ENCODE measurements at regions not wholly inside any gene's neighbourhood (a gene's known extent, or its start where the extent isn't known, plus 50 kb on each side); places are given as distances from the start of the nearest gene placed in this dataset.

DNA sequence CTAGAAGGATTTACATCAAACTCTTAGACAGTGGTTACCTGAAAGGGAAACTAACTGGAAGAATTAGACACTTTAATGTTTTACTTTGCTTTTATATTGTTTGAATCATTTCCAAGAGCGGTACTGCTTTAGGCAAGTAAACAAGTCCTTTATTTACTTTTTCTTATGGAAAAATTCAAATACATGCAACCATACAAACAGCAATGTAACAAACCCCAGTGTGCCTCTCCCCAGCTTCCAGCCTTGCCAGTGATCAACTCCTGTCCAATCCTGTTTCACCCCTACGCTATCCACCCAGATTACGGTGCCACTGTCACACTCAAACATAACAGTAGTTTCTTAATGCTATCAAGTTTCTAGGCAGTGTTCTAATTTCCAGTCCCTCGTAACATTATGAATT lies 85.9 kb downstream of the C16orf95 start:
- no peaks in the 10 kb centered on the region for H3K36me3 Mint-ChIP-seq
- H3K4me3 Mint-ChIP-seq = no peak overlapping the region
- DNase-seq (ENCODE audit: low spot score) (no peak), ATAC-seq (no peak)
- no peak for TF ChIP-seq ESRRA (CRISPR knock-in tag; IDR thresholded peaks at IDR 0.05; ENCODE audit: borderline replicate concordance)
- TF ChIP-seq HMGA2 (CRISPR knock-in tag; IDR thresholded peaks at IDR 0.05) = no peak
- TF ChIP-seq, protein P1, sequence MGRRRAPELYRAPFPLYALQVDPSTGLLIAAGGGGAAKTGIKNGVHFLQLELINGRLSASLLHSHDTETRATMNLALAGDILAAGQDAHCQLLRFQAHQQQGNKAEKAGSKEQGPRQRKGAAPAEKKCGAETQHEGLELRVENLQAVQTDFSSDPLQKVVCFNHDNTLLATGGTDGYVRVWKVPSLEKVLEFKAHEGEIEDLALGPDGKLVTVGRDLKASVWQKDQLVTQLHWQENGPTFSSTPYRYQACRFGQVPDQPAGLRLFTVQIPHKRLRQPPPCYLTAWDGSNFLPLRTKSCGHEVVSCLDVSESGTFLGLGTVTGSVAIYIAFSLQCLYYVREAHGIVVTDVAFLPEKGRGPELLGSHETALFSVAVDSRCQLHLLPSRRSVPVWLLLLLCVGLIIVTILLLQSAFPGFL (CRISPR knock-in tag; IDR thresholded peaks at IDR 0.05; ENCODE audit: borderline replicate concordance) = no peak
- no peak for TF ChIP-seq CBFB (CRISPR knock-in tag; IDR thresholded peaks at IDR 0.05; ENCODE audit: low read depth)
- TF ChIP-seq, protein P2, sequence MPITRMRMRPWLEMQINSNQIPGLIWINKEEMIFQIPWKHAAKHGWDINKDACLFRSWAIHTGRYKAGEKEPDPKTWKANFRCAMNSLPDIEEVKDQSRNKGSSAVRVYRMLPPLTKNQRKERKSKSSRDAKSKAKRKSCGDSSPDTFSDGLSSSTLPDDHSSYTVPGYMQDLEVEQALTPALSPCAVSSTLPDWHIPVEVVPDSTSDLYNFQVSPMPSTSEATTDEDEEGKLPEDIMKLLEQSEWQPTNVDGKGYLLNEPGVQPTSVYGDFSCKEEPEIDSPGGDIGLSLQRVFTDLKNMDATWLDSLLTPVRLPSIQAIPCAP (CRISPR knock-in tag; IDR thresholded peaks at IDR 0.05) = no peak
- no peak for TF ChIP-seq NFYB (CRISPR knock-in tag; conservative IDR thresholded peaks at IDR 0.05; ENCODE audit: low read depth)
- TF ChIP-seq FOXJ3 (CRISPR knock-in tag; IDR thresholded peaks at IDR 0.05; ENCODE audit: borderline replicate concordance) = no peak
- TF ChIP-seq NFATC4 (CRISPR knock-in tag; IDR thresholded peaks at IDR 0.05) = no peak
- TF ChIP-seq EMX1 (CRISPR knock-in tag; IDR thresholded peaks at IDR 0.05) = no peak
- TF ChIP-seq, protein P3, sequence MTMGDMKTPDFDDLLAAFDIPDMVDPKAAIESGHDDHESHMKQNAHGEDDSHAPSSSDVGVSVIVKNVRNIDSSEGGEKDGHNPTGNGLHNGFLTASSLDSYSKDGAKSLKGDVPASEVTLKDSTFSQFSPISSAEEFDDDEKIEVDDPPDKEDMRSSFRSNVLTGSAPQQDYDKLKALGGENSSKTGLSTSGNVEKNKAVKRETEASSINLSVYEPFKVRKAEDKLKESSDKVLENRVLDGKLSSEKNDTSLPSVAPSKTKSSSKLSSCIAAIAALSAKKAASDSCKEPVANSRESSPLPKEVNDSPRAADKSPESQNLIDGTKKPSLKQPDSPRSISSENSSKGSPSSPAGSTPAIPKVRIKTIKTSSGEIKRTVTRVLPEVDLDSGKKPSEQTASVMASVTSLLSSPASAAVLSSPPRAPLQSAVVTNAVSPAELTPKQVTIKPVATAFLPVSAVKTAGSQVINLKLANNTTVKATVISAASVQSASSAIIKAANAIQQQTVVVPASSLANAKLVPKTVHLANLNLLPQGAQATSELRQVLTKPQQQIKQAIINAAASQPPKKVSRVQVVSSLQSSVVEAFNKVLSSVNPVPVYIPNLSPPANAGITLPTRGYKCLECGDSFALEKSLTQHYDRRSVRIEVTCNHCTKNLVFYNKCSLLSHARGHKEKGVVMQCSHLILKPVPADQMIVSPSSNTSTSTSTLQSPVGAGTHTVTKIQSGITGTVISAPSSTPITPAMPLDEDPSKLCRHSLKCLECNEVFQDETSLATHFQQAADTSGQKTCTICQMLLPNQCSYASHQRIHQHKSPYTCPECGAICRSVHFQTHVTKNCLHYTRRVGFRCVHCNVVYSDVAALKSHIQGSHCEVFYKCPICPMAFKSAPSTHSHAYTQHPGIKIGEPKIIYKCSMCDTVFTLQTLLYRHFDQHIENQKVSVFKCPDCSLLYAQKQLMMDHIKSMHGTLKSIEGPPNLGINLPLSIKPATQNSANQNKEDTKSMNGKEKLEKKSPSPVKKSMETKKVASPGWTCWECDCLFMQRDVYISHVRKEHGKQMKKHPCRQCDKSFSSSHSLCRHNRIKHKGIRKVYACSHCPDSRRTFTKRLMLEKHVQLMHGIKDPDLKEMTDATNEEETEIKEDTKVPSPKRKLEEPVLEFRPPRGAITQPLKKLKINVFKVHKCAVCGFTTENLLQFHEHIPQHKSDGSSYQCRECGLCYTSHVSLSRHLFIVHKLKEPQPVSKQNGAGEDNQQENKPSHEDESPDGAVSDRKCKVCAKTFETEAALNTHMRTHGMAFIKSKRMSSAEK (CRISPR knock-in tag; IDR thresholded peaks at IDR 0.05; ENCODE audit: borderline replicate concordance) = no peak
- no peak for TF ChIP-seq ZNF671 (CRISPR knock-in tag; IDR thresholded peaks at IDR 0.05)
- no peak for TF ChIP-seq NR2C2 (CRISPR knock-in tag; IDR thresholded peaks at IDR 0.05)
- TF ChIP-seq TP53 (CRISPR knock-in tag; IDR thresholded peaks at IDR 0.05) = no peak
- TF ChIP-seq PRRX2 (CRISPR knock-in tag; IDR thresholded peaks at IDR 0.05) = no peak
- POLR2A ChIA-PET = no interaction called here
- H3K27ac Mint-ChIP-seq = no peak overlapping the region
- H3K4me1 Mint-ChIP-seq = no peaks in the 10 kb centered on the region
- CTCF ChIA-PET = no interaction called here
- H3K9me3 Mint-ChIP-seq = peaks cover 19% of the 10 kb centered on the region
- no peaks in the 10 kb centered on the region for H3K27me3 Mint-ChIP-seq (ENCODE audit: low read depth)

DNA sequence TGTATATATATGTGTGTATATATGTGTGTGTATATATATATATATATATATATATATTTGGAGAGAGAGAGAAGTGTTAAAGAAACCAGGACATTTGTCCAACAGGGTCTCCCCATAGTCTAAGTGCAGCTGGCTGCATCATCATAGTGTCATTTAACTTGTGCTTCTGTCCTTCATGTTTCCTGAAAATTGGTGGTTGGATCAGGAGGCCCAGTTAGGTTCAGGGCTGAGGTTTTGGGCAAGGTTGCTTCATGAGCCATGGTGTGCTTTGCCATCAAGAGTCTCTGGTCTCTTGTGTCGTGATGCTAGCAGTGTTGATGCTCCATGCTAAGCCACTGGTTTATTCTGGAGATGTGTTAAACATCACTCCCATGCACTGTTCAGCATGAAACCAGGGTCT lies 85.3 kb downstream of the C16orf95 start:
- no peak for DNase-seq (ENCODE audit: low spot score)
- H3K36me3 Mint-ChIP-seq = no peaks in the 10 kb centered on the region
- no peak overlapping the region for H3K4me3 Mint-ChIP-seq
- no peak overlapping the region for H3K27ac Mint-ChIP-seq
- peaks cover 19% of the 10 kb centered on the region for H3K9me3 Mint-ChIP-seq
- POLR2A ChIA-PET = no interaction called here
- no peaks in the 10 kb centered on the region for H3K4me1 Mint-ChIP-seq
- no peak for TF ChIP-seq NR2C2 (CRISPR knock-in tag; IDR thresholded peaks at IDR 0.05)
- TF ChIP-seq, protein P4, sequence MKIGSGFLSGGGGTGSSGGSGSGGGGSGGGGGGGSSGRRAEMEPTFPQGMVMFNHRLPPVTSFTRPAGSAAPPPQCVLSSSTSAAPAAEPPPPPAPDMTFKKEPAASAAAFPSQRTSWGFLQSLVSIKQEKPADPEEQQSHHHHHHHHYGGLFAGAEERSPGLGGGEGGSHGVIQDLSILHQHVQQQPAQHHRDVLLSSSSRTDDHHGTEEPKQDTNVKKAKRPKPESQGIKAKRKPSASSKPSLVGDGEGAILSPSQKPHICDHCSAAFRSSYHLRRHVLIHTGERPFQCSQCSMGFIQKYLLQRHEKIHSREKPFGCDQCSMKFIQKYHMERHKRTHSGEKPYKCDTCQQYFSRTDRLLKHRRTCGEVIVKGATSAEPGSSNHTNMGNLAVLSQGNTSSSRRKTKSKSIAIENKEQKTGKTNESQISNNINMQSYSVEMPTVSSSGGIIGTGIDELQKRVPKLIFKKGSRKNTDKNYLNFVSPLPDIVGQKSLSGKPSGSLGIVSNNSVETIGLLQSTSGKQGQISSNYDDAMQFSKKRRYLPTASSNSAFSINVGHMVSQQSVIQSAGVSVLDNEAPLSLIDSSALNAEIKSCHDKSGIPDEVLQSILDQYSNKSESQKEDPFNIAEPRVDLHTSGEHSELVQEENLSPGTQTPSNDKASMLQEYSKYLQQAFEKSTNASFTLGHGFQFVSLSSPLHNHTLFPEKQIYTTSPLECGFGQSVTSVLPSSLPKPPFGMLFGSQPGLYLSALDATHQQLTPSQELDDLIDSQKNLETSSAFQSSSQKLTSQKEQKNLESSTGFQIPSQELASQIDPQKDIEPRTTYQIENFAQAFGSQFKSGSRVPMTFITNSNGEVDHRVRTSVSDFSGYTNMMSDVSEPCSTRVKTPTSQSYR (CRISPR knock-in tag; IDR thresholded peaks at IDR 0.05) = no peak
- no peak for TF ChIP-seq SMAD4 (CRISPR knock-in tag; IDR thresholded peaks at IDR 0.05)
- TF ChIP-seq ETV6 (CRISPR knock-in tag; IDR thresholded peaks at IDR 0.05) = no peak
- no peak for TF ChIP-seq GTF2I (CRISPR knock-in tag; conservative IDR thresholded peaks at IDR 0.05)
- CTCF ChIA-PET = no interaction called here
- no peak for ATAC-seq
- no peaks in the 10 kb centered on the region for H3K27me3 Mint-ChIP-seq (ENCODE audit: low read depth)
